Activated CD8-positive, alpha-beta memory T cell treated with anti-CD3 and anti-CD28 coated beads for 4 hours (primary cell): ENCODE measurements at regions not wholly inside any gene's neighbourhood (a gene's known extent, or its start where the extent isn't known, plus 50 kb on each side); places are given as distances from the start of the nearest gene placed in this dataset.
"Not testable (repeated sequence)": the region's sequence is repeated elsewhere in the genome, so short reads cannot be mapped to it uniquely, and the experiment has no call there.

ENCODE experiments used
- DNase-seq, 2 donors: peaks; one replicate each; pipeline ENCODE4 v3.0.0-alpha.2; 2020; ENCODE audit warnings: low read depth in 2 of 2

GRCh38 chr15:30760633-30761032 is 134.7 kb downstream of the ARHGAP11B start:
- not testable (repeated sequence) for DNase-seq

GRCh38 chr15:30761365-30761764 is 135.4 kb downstream of the ARHGAP11B start:
- DNase-seq, result not testable (repeated sequence)

GRCh38 chr15:30769390-30770124 is 134.2 kb upstream of the FAN1 start:
- not testable (repeated sequence) for DNase-seq

GRCh38 chr15:30770759-30771158 is 133.0 kb upstream of the FAN1 start:
- no peak for DNase-seq

- DNase-seq, result no peak
These were observed 120.7 kb upstream of the FAN1 start for GRCh38 chr15:30783019-30783418.

GRCh38 chr15:30788595-30788994 is 115.1 kb upstream of the FAN1 start:
- no peak for DNase-seq

GRCh38 chr15:30791239-30792175 is 112.2 kb upstream of the FAN1 start:
- DNase-seq, result no peak

GRCh38 chr15:30792843-30793242 is 110.9 kb upstream of the FAN1 start:
- not testable (repeated sequence) for DNase-seq

- no peak for DNase-seq
These were observed 109.3 kb upstream of the FAN1 start for GRCh38 chr15:30794388-30794787.

- not testable (repeated sequence) for DNase-seq
These were observed 104.2 kb upstream of the FAN1 start for GRCh38 chr15:30799565-30799964.

- not testable (repeated sequence) for DNase-seq
These were observed 102.4 kb upstream of the FAN1 start for GRCh38 chr15:30801140-30801895.

- DNase-seq, result not testable (repeated sequence)
These were observed 101.7 kb upstream of the FAN1 start for GRCh38 chr15:30802001-30802400.

GRCh38 chr15:30803703-30804102 is 100.0 kb upstream of the FAN1 start:
- not testable (repeated sequence) for DNase-seq

- DNase-seq, result no peak
These were observed 87.3 kb upstream of the FAN1 start for GRCh38 chr15:30816430-30816829.

GRCh38 chr15:30823068-30823813 is 80.5 kb upstream of the FAN1 start:
- peak in 1 of 2 donors; percentile 20 for DNase-seq

GRCh38 chr15:30824518-30825195 is 79.1 kb upstream of the FAN1 start:
- no peak for DNase-seq

GRCh38 chr15:30827625-30828303 is 76.0 kb upstream of the FAN1 start:
- DNase-seq, result no peak

- not testable (repeated sequence) for DNase-seq
These were observed 75.4 kb upstream of the FAN1 start for GRCh38 chr15:30828304-30828639.

GRCh38 chr15:30830961-30831360 is 72.8 kb upstream of the FAN1 start:
- no peak for DNase-seq

GRCh38 chr15:30833379-30833778 is 70.3 kb upstream of the FAN1 start:
- not testable (repeated sequence) for DNase-seq
